GM12874 (cell line): ENCODE measurements at regions not wholly inside any gene's neighbourhood (a gene's known extent, or its start where the extent isn't known, plus 50 kb on each side); places are given as distances from the start of the nearest gene placed in this dataset.

Experiments
- CTCF ChIP-seq: IDR thresholded peaks from 2 replicates; pipeline ENCODE4 v1.5.1; 2011; ENCODE audit warnings: low read depth, mild to moderate bottlenecking, control low read depth, low read length, moderate library complexity; ENCODE audit not compliant: insufficient read depth

GRCh38 chr1:166630369-166630768 is 208.9 kb upstream of the POGK start:
- no peak for TF ChIP-seq CTCF

GRCh38 chr1:166638137-166638536 is 201.1 kb upstream of the POGK start:
- TF ChIP-seq CTCF: no peak

- no peak for TF ChIP-seq CTCF
Measured at GRCh38 chr1:166671627-166672026, 167.6 kb upstream of the POGK start.

GRCh38 chr1:166673722-166674121 is 165.6 kb upstream of the POGK start:
- no peak for TF ChIP-seq CTCF

GRCh38 chr1:166675213-166675612 is 164.1 kb upstream of the POGK start:
- TF ChIP-seq CTCF: no peak

- TF ChIP-seq CTCF: no peak
Measured at GRCh38 chr1:166676981-166677380, 162.3 kb upstream of the POGK start.

GRCh38 chr1:166679369-166679768 is 159.9 kb upstream of the POGK start:
- no peak for TF ChIP-seq CTCF

GRCh38 chr1:166682588-166682987 is 156.7 kb upstream of the POGK start:
- no peak for TF ChIP-seq CTCF
